Liver (tissue), 3 donors: ENCODE measurements at regions not wholly inside any gene's neighbourhood (a gene's known extent, or its start where the extent isn't known, plus 50 kb on each side); places are given as distances from the start of the nearest gene placed in this dataset.

ENCODE experiments used
- CTCF ChIP-seq: fragments of 150-350 bp; IDR thresholded peaks from 2 replicates; pipeline ENCODE4 v1.5.1; 2017; ENCODE audit warnings: improper control_type of control experiment, low read depth, low read length; ENCODE audit not compliant: missing input control
- EGR1 ChIP-seq, 2 donors: IDR thresholded peaks; 2 replicates each; pipeline ENCODE4 v1.6.1; 2016 to 2018; ENCODE audit warnings: antibody characterized with exemption in 2 of 2, low read depth in 2 of 2
- FOXA1 ChIP-seq: IDR thresholded peaks from 2 replicates; pipeline ENCODE4 v1.6.1; 2016; ENCODE audit warnings: antibody characterized with exemption
- GABPA ChIP-seq, 2 donors: IDR thresholded peaks in 1 of 2; conservative IDR thresholded peaks in 1 of 2; 2 replicates each; pipeline ENCODE4 v1.6.1; 2016; ENCODE audit warnings: antibody characterized with exemption in 2 of 2, mild to moderate bottlenecking in 1 of 2, moderate library complexity in 1 of 2
- HNF4G ChIP-seq: IDR thresholded peaks from 2 replicates; pipeline ENCODE4 v1.6.1; 2016; ENCODE audit warnings: antibody characterized with exemption
- MAX ChIP-seq: IDR thresholded peaks from 2 replicates; pipeline ENCODE4 v1.6.1; 2016; ENCODE audit warnings: antibody characterized with exemption
- REST ChIP-seq: IDR thresholded peaks from 2 replicates; pipeline ENCODE4 v1.6.1; 2016; ENCODE audit warnings: antibody characterized with exemption, mild to moderate bottlenecking
- YY1 ChIP-seq: IDR thresholded peaks from 2 replicates; pipeline ENCODE4 v1.6.1; 2016; ENCODE audit warnings: antibody characterized with exemption, mild to moderate bottlenecking
- donor health status: healthy.
- donor health status: healthy.

- TF ChIP-seq FOXA1 (no peak), REST (no peak), CTCF (no peak), MAX (no peak), YY1 (no peak), EGR1 (IDR thresholded peaks at IDR 0.05; ENCODE audit: low read depth in 2 of 2) (no peak), GABPA (IDR thresholded peaks at IDR 0.05 in 1 of 2, conservative IDR thresholded peaks at IDR 0.05 in 1 of 2) (no peak), HNF4G (no peak)
Measured at GRCh38 chr14:53672526-53672925, 284.1 kb downstream of the BMP4 start.
